Hematopoietic multipotent progenitor cell treated with erythropoietin and hydrocortisone succinate and interleukin-3 and kit ligand, for 17 days (in vitro differentiated cells): ENCODE measurements at regions not wholly inside any gene's neighbourhood (a gene's known extent, or its start where the extent isn't known, plus 50 kb on each side); places are given as distances from the start of the nearest gene placed in this dataset.
"Not testable (repeated sequence)": the region's sequence is repeated elsewhere in the genome, so short reads cannot be mapped to it uniquely, and the experiment has no call there.

ENCODE experiments used
- DNase-seq: peaks from one replicate; pipeline ENCODE4 v3.0.0-alpha.2; 2015; ENCODE audit warnings: low spot score

DNA sequence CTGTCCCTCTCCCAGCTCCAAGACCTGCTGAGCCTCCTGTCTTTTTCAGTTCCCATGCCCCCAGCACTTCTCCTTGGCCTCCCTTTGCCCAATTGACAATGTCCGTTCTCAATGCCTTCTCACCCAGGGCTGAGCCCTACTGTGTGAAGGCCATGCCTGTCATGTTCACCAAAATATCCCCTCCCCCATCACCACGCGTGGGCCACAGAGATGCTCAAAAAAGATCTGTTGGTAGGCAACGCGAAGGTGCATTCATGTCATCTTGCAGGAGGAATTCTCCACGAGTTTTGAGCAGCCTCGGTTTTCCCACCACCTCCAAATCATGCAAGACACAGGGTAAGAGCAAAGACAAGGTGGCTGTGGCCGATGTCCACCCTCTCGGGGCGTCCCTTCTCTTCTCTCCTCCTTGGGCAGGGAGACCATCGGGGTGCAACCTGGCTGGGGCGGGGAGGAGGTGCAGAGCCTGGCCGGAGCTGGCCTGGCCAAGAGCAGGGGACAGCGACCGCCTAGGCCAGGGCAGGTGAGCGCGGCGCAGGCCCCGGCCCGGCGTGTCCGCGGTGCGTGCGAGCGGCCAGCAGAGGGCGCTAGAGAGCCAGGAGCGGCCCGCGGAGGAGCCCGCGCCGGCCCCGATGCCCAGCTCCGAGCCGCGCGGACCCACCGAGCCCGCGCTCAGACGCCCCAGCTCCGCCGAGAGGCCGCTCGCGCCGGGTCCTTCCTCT is 56.3 kb upstream of the KRTAP5-11 start:
- peak; percentile 64 for DNase-seq

DNA sequence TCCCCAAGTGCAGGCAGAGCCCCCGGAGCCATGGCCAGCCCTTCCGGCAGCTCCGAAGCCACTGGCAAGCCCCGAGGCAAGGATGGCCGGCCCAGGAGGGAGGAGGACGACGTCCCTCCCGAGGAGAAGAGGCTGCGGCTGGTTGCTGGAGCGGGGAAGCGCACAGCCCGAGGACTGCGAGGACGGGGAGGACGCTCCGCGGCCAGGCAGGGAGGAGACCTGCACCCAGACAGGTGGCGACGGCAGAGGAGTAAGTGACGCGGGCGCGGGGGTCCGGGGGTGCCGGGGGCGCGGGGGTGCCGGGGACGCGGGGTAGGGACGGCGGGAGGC is 56.8 kb upstream of the KRTAP5-11 start:
- DNase-seq: not testable (repeated sequence)

DNA sequence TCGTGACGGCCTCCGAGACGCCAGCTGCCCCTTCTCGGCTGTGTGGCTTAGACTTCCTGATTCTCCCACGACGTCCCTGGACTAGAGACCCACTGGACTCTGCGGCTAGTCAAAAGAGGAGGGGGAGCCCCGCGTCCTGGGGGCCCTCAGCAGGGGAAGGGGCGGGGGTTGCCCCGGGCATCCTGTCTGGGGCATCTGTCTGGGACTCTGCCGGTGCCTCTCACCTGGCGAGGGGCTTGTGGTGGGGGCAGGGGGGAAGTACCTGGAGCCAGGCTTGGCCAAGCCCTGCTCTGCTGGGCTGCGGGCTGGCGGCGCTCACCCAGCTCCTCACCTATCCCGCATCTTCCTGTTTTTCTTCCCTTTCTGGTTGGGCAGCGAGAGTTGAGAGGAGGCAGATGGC is 57.2 kb upstream of the KRTAP5-11 start:
- DNase-seq: not testable (repeated sequence)

DNA sequence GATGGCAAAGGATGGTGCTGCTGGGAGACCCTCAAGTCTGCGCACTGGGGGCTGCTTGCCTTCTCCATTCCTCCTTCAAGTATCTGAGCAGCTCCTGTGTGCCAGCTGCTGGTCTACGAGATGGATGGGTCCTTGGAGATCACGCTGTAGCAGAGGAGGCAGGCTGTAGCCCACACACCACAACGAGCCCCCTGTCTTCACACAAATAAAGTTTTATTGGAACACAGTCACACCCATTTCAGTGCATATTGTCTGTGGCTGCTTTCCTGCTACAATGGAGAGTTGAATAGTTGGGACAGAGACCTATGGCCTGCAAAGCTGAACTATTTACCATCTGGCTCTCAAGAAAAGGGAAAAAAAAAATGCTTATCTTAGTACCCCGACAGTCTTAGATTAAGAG is 64.4 kb upstream of the KRTAP5-11 start:
- DNase-seq: not testable (repeated sequence)

DNA sequence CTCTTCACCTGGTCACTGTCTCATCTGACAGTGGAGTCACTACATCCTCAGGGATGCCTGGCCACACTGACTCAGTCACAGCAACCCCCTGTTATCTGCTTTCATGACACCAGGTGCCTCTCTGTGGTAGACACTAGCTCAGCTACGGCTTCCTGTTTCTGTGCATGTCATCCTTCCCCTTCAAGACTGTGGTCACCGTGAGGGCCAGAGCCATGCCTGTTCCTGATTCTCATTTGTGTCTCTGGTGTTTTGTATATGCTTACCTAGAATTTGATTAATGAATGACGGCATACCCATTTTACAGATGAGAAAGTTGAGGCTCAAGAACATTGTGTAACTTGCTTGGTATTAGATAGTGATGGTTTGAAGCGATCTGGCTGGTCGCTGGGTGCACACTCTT is 70.3 kb upstream of the KRTAP5-11 start:
- not testable (repeated sequence) for DNase-seq

DNA sequence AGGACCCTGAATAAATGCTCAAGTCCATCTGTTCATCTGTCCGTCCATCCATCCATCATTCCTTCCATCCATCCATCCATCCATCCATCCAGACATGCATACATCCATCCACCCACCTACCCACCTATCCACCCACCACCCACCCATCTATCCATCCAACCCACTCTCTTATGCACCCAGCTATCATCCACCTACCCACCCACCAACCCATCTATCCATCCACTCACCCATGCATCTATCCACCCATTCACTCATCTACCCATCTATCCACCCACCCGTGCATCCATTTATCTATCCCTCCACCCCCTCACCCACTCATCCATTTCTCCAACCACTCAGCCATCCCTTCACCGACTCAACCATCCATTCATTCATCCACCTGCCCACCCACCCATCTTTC is 71.7 kb upstream of the KRTAP5-11 start:
- DNase-seq: not testable (repeated sequence)

DNA sequence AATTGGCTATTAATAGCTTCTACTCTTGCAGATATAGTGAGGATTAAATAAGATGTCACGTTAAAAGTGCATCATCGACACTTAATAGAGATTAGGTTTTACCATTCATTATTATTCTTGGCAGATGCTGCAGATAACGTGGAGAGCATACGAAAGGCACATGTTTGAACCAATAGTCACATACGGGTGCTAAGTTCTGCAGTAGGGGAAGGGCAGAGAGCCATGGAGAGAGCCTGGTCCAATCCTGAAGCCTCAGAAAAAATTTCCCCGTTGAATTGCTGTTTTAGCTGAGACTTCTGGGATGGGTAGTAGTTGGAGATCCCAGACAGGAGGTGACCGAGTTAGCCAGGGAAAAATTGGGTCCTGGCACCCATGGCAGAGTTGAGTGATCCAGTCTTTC is 72.4 kb upstream of the KRTAP5-11 start:
- DNase-seq: not testable (repeated sequence)

DNA sequence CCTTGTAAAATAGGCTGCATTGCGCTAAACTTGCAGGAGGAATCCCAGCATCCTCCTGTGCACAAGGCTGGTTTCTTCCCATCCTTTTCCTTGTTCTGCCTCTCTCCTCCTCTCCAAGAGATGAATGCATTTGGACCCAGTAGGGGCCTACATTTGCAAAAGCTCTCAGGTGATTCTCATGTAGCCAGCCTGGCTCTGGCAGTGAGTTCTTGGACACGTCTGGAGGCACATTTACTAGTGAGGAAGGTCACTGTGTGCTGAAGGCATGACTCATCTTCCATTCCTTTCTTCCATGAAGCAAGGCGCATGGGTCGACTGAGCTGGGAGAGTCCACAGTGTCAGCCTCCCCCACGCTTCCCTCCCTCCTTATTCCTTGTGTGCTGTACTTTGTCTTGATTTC is 73.8 kb upstream of the KRTAP5-11 start:
- DNase-seq: not testable (repeated sequence)

DNA sequence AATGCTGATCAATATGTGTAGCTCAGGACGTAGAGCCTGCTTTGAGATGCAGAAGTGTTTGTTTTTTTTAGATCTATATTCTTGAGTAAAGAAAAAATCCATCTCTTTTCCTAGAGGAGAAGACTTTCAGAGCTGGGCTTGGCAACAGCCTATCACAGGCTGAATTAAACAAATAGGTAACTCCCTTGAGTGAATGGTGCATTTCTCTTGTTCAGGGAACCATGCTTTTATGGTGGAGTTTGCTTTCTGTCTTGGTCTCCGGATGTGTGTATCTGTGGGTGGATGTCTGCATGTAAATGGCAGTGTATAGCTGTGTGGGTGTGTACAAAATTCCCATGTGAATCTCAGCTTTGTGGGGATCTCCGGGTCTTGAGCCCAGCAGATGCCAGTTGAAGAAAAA is 82.3 kb upstream of the KRTAP5-11 start:
- not testable (repeated sequence) for DNase-seq

DNA sequence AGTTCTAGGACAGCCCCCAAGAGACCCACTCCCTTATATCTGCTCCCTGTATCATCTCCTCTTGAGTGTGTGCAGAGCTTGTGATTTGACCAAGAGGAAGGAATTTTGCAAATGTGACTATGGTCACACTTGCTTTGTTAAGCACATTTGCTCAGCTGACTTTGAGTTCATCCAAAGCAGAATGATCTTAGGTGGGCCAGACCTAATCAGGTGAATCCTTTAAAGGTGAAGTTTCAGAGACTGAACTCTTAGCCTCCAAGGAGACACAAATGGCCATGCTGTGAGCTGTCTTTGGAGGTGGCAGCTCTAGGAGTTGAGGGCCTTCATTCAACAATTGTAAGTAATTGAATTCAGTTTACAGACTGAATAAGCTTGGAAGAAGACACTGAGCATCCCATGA is 115.4 kb upstream of the KRTAP5-11 start:
- not testable (repeated sequence) for DNase-seq

DNA sequence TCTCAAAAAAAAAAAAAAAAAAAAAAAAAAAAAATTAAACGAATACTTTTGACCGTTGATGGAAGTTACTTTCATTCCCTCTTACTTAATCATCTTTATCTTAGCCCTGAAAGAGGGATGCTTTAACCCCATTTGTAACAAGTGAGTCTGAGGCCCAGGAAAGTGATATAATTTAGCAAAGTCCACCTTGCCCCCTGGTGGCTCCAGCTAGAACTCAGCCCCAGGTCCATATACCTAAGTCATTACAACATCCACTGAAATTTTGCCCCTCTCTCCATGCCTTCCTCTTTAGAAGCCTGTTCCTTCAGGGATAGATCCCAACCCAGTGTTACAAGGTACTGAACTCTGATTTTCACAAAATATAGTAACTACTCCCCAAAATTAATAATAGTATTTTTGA is 116.3 kb upstream of the KRTAP5-11 start:
- peak; percentile 28 for DNase-seq

DNA sequence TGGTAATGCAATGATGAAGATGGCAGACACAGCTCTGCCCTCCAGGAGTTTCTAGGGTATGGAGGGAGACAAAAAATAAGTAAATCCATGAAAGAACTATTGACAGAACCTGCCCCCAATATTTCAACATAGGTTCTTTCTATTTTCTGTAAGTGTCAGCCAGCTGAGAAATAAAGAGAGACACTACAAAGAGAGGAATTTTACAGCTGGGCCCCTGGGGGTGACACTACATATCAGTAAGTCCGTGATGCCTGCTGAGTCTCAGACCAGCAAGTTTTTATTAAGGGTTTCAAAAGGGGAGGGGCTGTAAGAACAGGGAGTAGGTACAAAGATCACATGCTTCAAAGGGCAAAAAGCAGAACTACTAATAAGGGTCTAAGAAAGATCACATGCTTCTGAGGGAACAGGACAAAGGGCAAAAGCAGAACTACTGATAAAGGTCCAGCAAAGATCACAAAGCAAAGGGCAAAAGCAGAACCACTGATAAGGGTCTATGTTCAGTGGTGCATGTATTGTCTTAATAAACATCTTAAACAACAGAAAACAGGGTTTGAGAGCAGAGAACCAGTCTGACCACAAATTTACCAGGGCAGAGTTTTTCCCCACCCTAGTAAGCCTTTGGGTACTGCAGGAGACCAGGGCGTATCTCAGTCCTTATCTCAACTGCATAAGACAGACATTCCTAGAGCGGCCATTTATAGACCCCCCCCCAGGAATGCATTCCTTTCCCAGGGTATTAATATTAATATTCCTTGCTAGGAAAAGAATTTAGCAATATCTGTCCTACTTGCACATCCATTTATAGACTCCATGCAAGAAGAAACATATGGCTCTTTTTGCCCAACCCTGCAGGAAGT is 119.0 kb upstream of the KRTAP5-11 start:
- not testable (repeated sequence) for DNase-seq

DNA sequence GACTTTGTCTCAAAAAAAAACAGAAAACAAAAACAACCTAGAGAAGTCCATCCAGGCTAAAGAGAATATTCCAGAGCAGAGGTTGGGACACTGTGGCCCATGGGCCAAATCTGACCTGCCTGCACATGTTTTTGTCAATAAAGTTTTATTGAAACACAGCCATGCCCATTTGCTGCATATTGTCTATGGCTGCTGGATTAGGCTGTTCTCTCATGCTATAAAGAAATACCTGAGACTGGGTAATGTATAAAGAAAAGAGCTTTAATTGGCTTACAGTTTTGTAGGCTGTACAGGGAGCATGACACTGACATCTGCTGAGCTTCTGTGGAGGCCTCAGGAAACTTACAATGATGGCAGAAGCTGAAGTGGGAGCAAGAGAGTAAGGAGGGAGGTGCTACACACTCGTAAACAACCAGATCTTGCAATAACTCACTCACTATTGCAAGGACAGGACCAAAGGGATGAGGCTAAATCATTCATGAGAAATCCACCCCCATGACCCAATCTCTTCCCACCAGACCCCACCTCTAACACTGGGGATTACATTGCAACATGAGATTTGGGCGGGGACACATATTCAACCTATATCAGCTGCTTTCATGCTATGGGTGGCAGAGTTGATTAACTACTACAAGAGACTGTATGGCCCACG is 122.5 kb upstream of the KRTAP5-11 start:
- peak; percentile 66 for DNase-seq

DNA sequence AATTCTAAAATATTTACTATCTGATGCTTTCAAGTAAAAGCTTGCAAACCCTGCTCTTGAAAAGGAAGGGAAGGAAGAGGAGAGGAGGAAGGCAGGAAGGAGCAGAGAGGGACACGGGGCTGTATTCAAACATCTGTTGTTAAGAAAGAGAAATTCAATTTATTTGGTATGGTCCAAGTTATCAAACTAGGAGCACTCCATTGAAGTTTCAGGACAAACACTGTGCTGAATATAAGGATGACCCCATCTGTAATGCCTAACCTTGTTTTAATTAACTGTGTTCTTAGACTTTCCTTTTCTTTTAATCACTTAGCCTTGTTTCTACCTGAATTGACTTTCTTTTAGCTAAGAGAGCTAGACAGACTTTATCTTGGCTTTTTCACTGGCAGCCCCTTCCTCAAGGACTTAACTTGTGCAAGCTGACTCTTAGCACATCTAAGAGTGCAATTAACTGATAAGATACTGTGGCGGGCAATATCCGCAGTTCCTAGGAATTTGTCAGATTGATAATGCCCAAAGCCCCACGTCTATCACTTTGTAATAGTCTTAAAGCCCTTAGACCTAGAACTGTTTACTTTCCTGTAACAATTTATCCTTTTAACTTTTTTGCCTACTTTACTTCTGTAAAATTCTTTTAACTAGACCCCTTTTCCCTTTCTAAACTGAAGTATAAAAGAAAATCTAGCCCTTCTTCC is 123.2 kb upstream of the KRTAP5-11 start:
- DNase-seq: peak; percentile 14

DNA sequence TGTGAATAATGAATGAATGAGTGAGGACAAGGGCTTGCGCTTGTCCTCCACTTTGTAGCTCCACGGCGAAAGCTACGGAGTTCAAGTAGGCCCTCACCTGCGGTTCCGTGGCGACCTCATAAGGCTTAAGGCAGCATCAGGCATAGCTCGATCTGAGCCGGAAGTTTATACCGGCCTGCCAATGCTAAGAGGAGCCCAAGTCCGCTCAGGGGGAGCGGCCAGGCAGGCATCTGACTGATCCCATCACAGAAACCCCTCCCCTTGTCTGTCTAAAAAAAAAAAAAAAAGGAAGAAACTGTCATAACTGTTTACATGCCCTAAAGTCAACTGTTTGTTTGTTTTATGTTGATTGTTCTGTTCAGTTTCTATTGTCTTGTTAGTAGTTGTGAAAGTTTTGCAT is 124.4 kb upstream of the KRTAP5-11 start:
- not testable (repeated sequence) for DNase-seq

DNA sequence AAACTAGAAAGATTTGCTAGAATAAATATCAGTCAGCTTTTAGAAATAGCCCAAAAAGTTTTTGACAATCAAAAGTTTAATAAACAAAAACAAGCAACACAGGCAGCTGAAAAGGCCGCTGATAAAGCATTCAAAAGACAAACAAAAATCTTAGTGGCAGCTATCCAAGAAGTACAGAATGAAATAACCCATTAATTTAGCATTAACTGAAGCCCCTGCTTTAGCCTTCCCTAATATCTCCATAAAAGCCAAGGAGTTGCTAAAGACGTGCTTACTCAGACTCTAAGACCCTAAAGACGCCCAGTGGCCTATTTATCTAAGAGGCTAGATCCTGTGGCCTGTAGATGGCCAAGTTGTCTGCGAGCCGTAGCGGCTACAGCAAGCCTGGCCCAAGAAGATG is 123.5 kb upstream of the DEFB108B start:
- DNase-seq: not testable (repeated sequence)

DNA sequence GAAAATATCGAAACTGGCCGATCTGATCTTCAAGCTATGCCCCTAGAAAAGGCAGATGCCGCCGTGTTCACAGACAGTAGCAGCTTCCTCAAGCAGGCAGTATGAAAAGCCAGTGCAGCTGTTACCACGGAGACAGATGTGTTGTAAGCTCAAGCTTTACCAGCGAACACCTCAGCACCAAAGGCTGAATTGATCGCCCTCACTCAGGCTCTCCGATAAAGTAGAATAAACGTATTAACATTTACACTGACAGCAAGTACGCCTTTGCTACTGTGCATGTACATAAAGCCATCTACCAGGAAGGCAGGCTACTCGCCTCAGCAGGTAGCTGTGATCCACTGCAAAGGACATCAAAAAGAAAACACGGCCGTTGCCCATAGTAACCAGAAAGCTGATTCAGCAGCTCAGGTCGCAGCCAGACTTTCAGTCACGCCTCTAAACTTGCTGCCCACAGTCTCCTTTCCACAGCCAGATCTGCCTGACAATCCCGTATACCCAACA is 122.8 kb upstream of the DEFB108B start:
- DNase-seq: peak; percentile 41

DNA sequence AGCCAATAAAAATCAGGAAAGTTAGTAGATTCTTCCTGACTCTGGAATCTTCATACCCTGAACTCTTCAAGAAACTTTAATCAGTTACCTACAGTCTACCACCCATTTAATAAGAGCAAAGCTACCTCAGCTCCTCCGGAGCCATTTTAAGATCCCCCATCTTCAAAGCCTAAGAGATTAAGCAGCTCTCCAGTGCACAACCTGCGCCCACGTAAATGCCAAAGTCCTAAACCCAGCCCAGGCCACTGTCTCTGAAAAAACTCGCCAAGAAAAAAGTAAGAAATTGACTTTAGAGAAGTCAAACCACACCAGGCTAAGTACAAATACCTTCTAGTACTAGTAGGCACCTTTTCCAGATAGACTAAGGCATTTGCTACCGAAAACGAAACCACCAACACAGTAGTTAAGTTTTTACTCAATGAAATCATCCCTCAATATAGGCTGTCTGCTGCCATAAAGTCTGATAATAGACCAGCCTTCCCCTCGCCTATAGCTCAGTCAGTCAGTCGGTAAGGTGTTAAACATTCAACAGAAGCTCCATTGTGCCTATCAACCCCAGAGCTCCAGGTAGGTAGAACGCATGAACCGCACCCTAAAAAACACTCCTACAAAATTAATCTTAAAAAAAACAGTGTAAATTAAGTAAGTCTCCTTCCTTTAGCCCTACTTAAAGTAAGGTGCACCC is 122.2 kb upstream of the DEFB108B start:
- DNase-seq: not testable (repeated sequence)

DNA sequence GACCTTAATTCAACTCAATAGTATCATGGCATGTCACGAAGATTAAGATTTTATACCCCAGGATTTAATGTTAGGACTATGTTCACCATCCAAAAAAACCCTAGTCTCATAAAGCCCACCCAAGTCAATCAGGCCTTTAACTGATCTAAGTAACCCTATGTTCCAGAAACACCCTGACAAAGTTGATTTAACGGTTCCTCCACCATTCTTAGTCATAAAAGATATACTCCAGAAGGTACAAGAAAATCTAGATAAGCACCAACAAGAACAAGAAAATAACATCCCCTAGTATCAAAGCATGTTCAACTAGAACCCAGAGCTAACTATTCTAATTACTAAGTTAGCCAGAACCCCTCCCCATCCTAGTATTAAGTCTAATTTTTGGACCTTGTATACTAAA is 120.7 kb upstream of the DEFB108B start:
- not testable (repeated sequence) for DNase-seq

DNA sequence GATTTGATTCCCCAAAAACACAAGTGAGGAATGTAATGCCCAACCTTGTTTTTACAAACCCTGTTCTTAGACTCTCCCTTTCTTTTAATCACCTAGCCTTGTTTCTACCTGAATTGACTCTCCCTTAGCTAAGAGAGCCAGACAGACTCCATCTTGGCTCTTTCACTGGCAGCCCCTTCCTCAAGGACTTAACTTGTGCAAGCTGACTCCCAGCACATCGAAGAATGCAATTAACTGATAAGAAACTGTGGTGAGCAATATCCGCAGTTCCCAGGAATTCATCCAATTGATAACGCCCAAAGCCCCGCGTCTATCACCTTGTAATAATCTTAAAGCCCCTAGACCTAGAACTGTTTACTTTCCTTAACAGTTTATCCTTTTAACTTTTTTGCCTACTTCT is 120.2 kb upstream of the DEFB108B start:
- DNase-seq: not testable (repeated sequence)

DNA sequence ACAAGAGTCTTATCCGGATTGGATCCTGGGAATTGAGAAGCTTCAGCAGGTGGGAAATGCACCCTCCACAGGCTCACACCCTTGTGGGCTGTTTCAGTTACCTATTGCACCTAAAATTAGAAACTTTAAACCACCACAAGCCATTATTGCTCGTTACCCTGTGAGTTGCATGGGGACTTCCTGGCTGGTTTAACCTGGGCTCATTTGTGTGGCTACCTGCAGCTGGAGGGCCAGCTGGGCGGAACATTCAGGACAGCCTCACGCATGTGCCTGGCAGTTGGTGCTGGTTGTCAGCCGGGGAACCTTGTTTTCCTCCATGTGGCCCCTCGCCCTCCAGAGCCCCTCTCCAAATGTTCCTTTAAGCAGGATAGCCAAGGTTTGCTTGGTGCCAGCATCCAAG is 118.5 kb upstream of the DEFB108B start:
- DNase-seq: not testable (repeated sequence)
